Ovary (tissue), 7 donors: ENCODE measurements at regions not wholly inside any gene's neighbourhood (a gene's known extent, or its start where the extent isn't known, plus 50 kb on each side); places are given as distances from the start of the nearest gene placed in this dataset.

ENCODE experiments used
- DNase-seq, 5 donors: peaks; one replicate each; pipeline ENCODE4 v3.0.0-alpha.2; 2019 to 2020
- H3K27ac ChIP-seq, 2 donors: fragments of 200-600 bp; one replicate each; pipeline versions ENCODE4 v1.5.1 to v1.8.0; 2019 to 2022
- H3K27me3 ChIP-seq: fragments of 200-600 bp; one replicate; pipeline ENCODE4 v1.8.0; 2022
- H3K36me3 ChIP-seq: fragments of 200-600 bp; sonication (generic); one replicate; pipeline ENCODE4 v1.5.1; 2019
- H3K4me1 ChIP-seq: one replicate; pipeline ENCODE4 v1.8.1; 2013; ENCODE audit warnings: mild to moderate bottlenecking, moderate library complexity; ENCODE audit not compliant: insufficient read depth
- H3K4me3 ChIP-seq: fragments of 200-600 bp; sonication (generic); one replicate; pipeline ENCODE4 v1.5.1; 2017
- H3K9me3 ChIP-seq, 2 donors: fragments of 200-600 bp in 1 of 2; sonication (generic) in 1 of 2; one replicate each; pipeline versions ENCODE4 v1.5.1 to v1.8.1; 2013 to 2019; ENCODE audit warnings: mild to moderate bottlenecking in 1 of 2, moderate library complexity in 1 of 2
- CTCF ChIP-seq, 3 donors: fragments of 450-650 bp in 2 of 3; fragments of 200-600 bp in 1 of 3; IDR thresholded peaks; one replicate each; pipeline versions ENCODE4 v1.5.1 to v1.8.0; 2016 to 2022; ENCODE audit warnings: antibody characterized with exemption in 3 of 3, mild to moderate bottlenecking in 1 of 3
- EP300 ChIP-seq: sonication (generic); formaldehyde crosslinking; IDR thresholded peaks from one replicate; pipeline ENCODE4 v1.6.1; 2017; ENCODE audit warnings: antibody characterized with exemption
- POLR2A ChIP-seq: fragments of 450-650 bp; IDR thresholded peaks from one replicate; pipeline ENCODE4 v1.6.1; 2017; ENCODE audit warnings: antibody characterized with exemption, mild to moderate bottlenecking, moderate library complexity
- WGBS, 3 donors: extraction: QIAGEN DNeasy Blood & Tissue Kit in 1 of 3; methylation state at CpG; one replicate each; pipeline versions ENCODE4 v1.1.5 to v1.1.7; 2013 to 2017; 5-methylcytosine and 5-hydroxymethylcytosine counted together
- intact Hi-C, 4 donors: fragments of 100-400 bp; cut with DNase I; formaldehyde crosslinking; loops; one replicate each; pipeline versions ENCODE4 v1.11.0 to v1.15.1; 2022 to 2023
- donor health status: DM: no; HTN: no; CAD: no; lungs with moderate emphysema.
- donor health status: DM: no; HTN: no; CAD: no.
- donor health status: Bipolar disorder and iron deficiency.
- donor health status: DM: no; HTN: no; CAD: no.
- donor health status: DM: yes; HTN: yes; CAD: no.

GRCh38 chr3:62990704-62991413, 115.6 kb upstream of the CADPS start:
- H3K4me1 ChIP-seq: no peaks in the 10 kb centered on the region
- no peak overlapping the region for H3K27ac ChIP-seq
- H3K4me3 ChIP-seq: no peak overlapping the region
- DNase-seq: no peak
- WGBS, 3 donors: 72 to 80% (median 74%) methylated on average over 4 of the region's 4 CpGs
- TF ChIP-seq CTCF (IDR thresholded peaks at IDR 0.05): no peak
- TF ChIP-seq EP300: no peak
- TF ChIP-seq POLR2A: no peak
- H3K27me3 ChIP-seq: no peaks in the 10 kb centered on the region
- H3K36me3 ChIP-seq: no peaks in the 10 kb centered on the region
- H3K9me3 ChIP-seq: no peaks in the 10 kb centered on the region
- intact Hi-C loops: no loop called here

GRCh38 chr3:62992520-62992919, 117.3 kb upstream of the CADPS start:
- H3K4me1 ChIP-seq: no peaks in the 10 kb centered on the region
- 56 to 67% (median 58%) methylated on average over 1 of the region's 1 CpG for WGBS, 3 donors

GRCh38 chr3:62995119-62995518, 119.9 kb upstream of the CADPS start:
- Histone ChIP-seq H3K36me3 (no peaks in the 10 kb centered on the region), H3K4me3 (no peak overlapping the region), H3K9me3 (no peaks in the 10 kb centered on the region), H3K27ac (no peak overlapping the region), H3K27me3 (no peaks in the 10 kb centered on the region), H3K4me1 (no peaks in the 10 kb centered on the region)
- no peak for DNase-seq
- TF ChIP-seq POLR2A (no peak), EP300 (no peak), CTCF (IDR thresholded peaks at IDR 0.05) (no peak)
- 68 to 77% (median 72%) methylated on average over 3 of the region's 3 CpGs for WGBS, 3 donors
- intact Hi-C loops: no loop called here

More at GRCh38 chr3:62992520-62992919, 117.3 kb upstream of the CADPS start:
- H3K27me3 ChIP-seq: no peaks in the 10 kb centered on the region
- H3K27ac ChIP-seq: no peak overlapping the region
- intact Hi-C loops: no loop called here
- H3K4me3 ChIP-seq: no peak overlapping the region
- TF ChIP-seq POLR2A (no peak), CTCF (IDR thresholded peaks at IDR 0.05) (no peak), EP300 (no peak)
- H3K36me3 ChIP-seq: no peaks in the 10 kb centered on the region
- no peak for DNase-seq
- H3K9me3 ChIP-seq: no peaks in the 10 kb centered on the region

- no peak for TF ChIP-seq CTCF (IDR thresholded peaks at IDR 0.05)
- Histone ChIP-seq H3K27ac (no peak overlapping the region), H3K4me1 (no peaks in the 10 kb centered on the region), H3K4me3 (no peak overlapping the region), H3K36me3 (no peaks in the 10 kb centered on the region), H3K27me3 (no peaks in the 10 kb centered on the region), H3K9me3 (no peaks in the 10 kb centered on the region)
- no peak for DNase-seq
- intact Hi-C loops: no loop called here
- 75 to 78% (median 76%) methylated on average over 2 of the region's 2 CpGs for whole genome bisulfite sequencing, 3 donors
Observed at GRCh38 chr3:62995530-62995929, 120.3 kb upstream of the CADPS start.
